Mammary epithelial cell (primary cell): ENCODE measurements at regions not wholly inside any gene's neighbourhood (a gene's known extent, or its start where the extent isn't known, plus 50 kb on each side); places are given as distances from the start of the nearest gene placed in this dataset.

Source experiments
- EZH2 ChIP-seq: IDR thresholded peaks from 2 replicates; pipeline ENCODE4 v1.6.1; 2012; ENCODE audit warnings: low read length, inconsistent platforms, borderline replicate concordance
- TF ChIP-seq, protein P1 (sequence below), 2 donors: IDR thresholded peaks in 1 of 2; conservative IDR thresholded peaks in 1 of 2; 2 replicates each; pipeline ENCODE4 v1.5.1; 2011 to 2012; ENCODE audit warnings: inconsistent platforms in 2 of 2, low read length in 2 of 2, mild to moderate bottlenecking in 2 of 2, control low read depth in 1 of 2, low read depth in 1 of 2; ENCODE audit not compliant: insufficient read depth in 1 of 2; ENCODE audit errors: extremely low read depth in 1 of 2

DNA sequence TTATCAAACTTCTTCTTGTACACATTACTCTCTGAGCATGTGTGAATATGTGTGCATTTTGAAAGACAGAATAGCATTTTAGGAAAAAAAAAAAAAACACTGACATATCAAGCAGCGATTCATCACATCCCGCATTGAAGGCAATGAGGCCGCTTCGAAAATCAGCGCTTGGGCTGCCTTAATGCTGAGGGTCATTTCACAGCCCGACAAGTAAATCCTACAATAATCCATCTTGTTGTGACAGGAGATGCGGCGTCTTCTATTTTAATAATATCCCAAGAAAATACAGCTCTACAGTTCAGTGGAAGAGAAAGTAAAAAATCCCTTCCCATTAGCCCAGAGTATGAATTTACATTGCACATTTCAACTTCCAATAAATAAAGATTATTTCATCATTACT is 389.2 kb upstream of the GRM7 start:
- TF ChIP-seq, protein P1, sequence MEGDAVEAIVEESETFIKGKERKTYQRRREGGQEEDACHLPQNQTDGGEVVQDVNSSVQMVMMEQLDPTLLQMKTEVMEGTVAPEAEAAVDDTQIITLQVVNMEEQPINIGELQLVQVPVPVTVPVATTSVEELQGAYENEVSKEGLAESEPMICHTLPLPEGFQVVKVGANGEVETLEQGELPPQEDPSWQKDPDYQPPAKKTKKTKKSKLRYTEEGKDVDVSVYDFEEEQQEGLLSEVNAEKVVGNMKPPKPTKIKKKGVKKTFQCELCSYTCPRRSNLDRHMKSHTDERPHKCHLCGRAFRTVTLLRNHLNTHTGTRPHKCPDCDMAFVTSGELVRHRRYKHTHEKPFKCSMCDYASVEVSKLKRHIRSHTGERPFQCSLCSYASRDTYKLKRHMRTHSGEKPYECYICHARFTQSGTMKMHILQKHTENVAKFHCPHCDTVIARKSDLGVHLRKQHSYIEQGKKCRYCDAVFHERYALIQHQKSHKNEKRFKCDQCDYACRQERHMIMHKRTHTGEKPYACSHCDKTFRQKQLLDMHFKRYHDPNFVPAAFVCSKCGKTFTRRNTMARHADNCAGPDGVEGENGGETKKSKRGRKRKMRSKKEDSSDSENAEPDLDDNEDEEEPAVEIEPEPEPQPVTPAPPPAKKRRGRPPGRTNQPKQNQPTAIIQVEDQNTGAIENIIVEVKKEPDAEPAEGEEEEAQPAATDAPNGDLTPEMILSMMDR (conservative IDR thresholded peaks at IDR 0.05 in 1 of 2, IDR thresholded peaks at IDR 0.05 in 1 of 2; ENCODE audit: extremely low read depth in 1 of 2, insufficient read depth in 1 of 2, low read depth in 1 of 2, low read length in 2 of 2), result no peak
- TF ChIP-seq EZH2, result no peak
